HG03108 (cell line): ENCODE measurements at regions not wholly inside any gene's neighbourhood (a gene's known extent, or its start where the extent isn't known, plus 50 kb on each side); places are given as distances from the start of the nearest gene placed in this dataset.
"Not testable (repeated sequence)": the region's sequence is repeated elsewhere in the genome, so short reads cannot be mapped to it uniquely, and the experiment has no call there.

Source experiments
- ATAC-seq: cut with Tn5 transposase; IDR thresholded peaks from one replicate; pipeline ENCODE4 v1.9.1; 2021; ENCODE audit warnings: moderate library complexity; ENCODE audit not compliant: unreplicated experiment

DNA sequence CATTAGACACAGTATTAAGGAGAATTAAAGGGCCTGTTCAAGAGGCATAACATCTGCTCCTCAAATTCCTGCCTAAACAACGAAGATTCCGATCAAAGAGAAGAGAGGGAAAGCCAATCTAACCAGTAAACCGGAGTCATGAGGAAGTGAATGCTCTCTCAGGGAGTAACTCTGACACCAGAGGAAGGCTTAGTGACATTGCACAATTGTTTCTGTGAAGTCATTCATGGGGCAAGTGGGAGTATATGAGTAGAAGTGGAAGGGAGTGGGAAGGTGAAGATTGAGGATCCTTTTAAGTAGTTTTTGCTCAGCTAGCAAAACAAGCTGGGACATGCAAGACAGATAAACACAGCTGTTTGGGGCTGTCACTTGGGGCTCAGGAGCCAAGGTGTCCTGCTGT, 136.4 kb upstream of the FAM174A start:
- ATAC-seq: not testable (repeated sequence)

- ATAC-seq: not testable (repeated sequence)
Measured at GRCh38 chr5:100379254-100379858, 155.8 kb upstream of the FAM174A start.

- not testable (repeated sequence) for ATAC-seq
Measured at GRCh38 chr5:100364757-100365478, 170.3 kb upstream of the FAM174A start.

DNA sequence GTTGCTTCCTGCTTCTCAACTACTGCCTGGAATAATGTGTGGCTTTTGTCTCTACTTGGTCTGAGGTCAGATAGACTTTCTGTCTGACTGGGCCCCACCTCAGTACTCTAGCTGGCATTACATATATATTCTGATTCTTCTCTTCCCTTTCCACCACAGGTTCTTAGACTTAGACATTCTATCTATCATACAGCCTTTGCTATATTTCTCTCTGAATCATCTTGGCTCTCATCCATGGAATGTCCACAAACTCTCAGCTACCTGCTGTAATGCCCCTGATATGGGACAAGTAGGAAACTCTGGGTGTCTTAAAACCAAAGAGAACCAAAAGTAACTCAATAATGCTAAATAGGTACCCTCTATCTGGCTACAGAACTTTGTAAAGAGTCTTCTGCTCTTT, 170.8 kb upstream of the FAM174A start:
- not testable (repeated sequence) for ATAC-seq

- not testable (repeated sequence) for ATAC-seq
Measured at GRCh38 chr5:100359998-100360397, 175.2 kb upstream of the FAM174A start.

DNA sequence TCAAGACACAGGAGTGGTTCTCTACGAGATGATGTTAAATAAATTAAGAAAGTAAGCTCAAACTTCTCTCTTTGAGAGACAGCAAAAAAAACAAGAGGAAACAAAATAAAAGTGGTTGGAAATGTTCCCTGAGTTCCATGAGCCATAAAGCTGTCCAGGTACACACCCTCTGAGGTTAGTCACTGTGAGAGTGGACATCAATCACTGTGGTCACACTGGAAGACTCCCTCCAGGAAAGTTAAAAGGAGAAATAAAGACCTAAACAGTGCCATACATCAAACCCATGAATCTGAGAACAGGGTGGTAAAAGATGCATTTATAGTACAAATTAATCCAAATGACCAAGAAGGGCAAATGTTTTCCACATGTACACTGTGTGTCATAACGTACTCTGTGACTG, 188.9 kb upstream of the FAM174A start:
- ATAC-seq: not testable (repeated sequence)

- not testable (repeated sequence) for ATAC-seq
Measured at GRCh38 chr5:100341485-100341884, 193.7 kb upstream of the FAM174A start.

GRCh38 chr5:100322483-100322882, 212.7 kb upstream of the FAM174A start:
- no peak for ATAC-seq

- ATAC-seq: no peak
Measured at GRCh38 chr5:100319885-100320284, 215.3 kb upstream of the FAM174A start.

DNA sequence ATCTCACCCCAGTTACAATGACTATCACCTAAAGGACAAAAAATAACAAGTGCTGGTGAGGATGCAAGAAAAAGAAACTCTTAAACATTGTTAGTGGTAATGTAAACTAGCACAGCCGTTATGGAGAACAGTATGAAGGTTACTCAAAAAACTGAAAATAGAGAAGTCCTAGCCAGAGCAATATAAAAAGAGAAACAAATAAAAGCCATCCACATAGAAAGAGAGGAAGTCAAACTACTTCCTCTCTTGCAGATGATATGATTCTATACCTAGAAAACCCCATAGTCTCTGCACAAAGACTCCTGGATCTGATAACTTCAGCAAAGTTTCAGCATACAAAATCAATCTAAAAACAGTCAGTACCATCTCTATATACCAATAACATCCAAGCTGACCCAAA, 221.5 kb upstream of the FAM174A start:
- no peak for ATAC-seq

DNA sequence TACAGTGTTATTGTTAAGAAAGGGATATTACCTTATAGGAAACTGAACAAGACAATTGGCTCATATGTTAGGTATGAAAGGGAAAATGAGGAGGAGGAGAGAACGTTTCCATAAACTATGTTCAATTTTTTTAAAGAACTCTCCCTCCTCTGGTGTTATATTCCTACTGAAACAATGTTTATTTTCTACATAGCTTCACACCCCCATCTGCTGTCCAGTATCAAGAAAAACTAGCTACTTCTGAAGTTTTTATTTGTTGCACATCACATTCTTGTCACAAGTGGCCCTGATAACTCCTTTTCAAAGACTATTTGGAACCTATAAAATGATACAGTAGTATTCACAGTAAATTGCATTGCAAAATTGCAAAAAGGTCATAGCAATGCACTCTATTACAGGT, 223.4 kb upstream of the FAM174A start:
- ATAC-seq: no peak

DNA sequence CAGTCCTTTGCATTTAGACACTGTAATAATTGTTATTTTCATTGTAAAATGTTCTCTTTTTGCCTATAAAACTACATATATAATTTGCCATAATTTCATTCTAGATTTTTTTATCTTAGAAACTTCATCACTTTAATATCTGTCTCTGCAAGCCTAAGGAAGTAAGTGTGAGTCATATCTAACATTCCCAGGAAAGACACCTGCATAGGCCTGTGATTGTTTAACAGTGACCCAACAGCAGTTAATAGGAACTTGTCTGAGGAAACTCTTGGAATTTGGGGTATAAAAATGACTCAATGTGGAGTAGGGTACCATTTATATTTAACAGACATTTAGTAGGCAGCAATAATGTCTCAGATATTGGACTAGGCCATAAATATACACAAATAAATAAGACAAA, 229.2 kb upstream of the FAM174A start:
- no peak for ATAC-seq

GRCh38 chr5:100303216-100303615, 232.0 kb upstream of the FAM174A start:
- no peak for ATAC-seq

GRCh38 chr5:100299261-100299660, 235.9 kb upstream of the FAM174A start:
- no peak for ATAC-seq

- ATAC-seq: no peak
Measured at GRCh38 chr5:100276071-100276470, 259.1 kb upstream of the FAM174A start.

- ATAC-seq: no peak
Measured at GRCh38 chr5:100275631-100276030, 259.5 kb upstream of the FAM174A start.

DNA sequence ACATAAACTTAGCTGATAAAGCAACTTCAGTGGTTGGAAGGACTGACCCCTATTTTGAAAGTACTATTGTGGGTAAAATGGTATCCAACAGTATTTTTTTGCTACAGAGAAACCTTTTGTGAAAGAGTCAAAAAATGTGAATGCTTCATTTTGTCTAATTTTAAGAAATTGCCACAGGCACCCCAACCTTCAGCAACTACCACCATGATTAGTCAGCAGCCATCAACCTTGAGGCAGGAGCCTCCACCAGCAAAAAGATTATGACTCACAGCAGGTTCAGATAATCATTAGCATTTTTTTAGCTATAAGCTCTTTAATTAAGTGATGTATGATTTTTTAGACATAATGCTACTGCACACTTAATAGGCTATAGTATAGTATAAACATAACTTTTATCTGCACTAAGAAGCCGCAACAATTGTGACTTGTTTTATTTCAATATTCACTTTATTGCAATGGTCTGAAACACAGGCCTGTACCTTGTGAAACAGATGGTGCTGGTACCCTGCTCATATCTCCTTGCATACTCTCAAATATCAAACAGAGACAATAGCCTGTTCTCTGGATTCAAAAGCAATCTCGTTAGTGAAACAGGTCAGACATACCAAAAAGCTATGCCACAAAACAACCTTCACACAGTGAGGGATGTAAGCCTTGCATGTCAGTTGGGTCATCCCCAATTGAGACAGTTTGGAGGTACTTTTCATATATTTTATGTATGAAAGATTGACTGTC, 261.2 kb upstream of the FAM174A start:
- ATAC-seq: no peak

GRCh38 chr5:100270023-100270771, 265.0 kb upstream of the FAM174A start:
- peak; percentile 56 for ATAC-seq

GRCh38 chr5:100260968-100261367, 274.2 kb upstream of the FAM174A start:
- ATAC-seq: no peak

- ATAC-seq: no peak
Measured at GRCh38 chr5:100252944-100253343, 282.2 kb upstream of the FAM174A start.

DNA sequence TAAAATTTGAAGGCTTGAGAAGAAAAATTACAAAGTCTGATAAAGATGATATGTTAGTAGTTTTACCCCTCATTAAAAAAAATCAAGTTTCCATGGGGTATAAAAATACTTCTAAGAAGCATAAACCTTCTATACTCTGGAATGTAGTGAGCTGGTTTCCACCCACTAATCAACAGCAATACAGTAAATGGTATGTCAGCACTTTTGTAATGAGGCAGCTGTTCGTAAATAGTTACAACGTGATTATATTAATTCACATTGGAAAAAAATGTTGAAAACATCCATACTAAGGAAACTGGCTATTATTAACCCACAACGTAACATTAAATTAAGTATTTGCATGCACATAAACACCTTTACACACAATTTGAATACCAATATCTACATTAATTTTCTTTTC, 283.1 kb upstream of the FAM174A start:
- no peak for ATAC-seq
